ENCODE measurements at regions not wholly inside any gene's neighbourhood (a gene's known extent, or its start where the extent isn't known, plus 50 kb on each side); places are given as distances from the start of the nearest gene placed in this dataset.
A peak's percentile ranks its signal among the peaks of the same experiment; 100 is the strongest.
"Not testable (repeated sequence)": the region's sequence is repeated elsewhere in the genome, so short reads cannot be mapped to it uniquely, and the experiment has no call there.

DNA sequence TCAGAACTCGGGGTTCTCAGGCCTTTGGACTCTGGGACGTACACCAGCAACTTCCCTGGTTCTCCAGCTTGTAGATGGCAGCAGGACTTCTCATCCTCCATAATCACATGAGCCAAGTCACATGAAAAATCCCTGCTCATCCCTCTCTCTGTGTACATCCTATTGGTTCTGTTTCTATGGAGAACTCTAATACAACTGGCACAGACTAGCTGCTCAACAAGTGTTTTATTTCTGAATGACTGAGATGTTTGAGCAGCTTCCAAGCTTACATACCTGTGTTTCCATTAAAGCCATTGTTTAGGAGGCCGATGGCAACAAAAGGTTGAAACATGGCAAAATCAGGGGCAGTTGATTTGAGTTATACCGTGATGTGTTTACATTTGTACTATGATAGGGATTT is 122.2 kb upstream of the FAM20C start:
- H3K27me3 ChIP-seq; H3K36me3 ChIP-seq; H3K4me3 ChIP-seq; ATAC-seq; H3K27ac ChIP-seq; H3K9me3 ChIP-seq; DNase-seq; H3K4me1 ChIP-seq; intact Hi-C loops (cut with DNase I; ENCODE audit: low total_unique reads); in situ Hi-C loops (cut with MboI; ENCODE audit: low sequenced_read_pairs in 4 of 4): not testable (repeated sequence)

DNA sequence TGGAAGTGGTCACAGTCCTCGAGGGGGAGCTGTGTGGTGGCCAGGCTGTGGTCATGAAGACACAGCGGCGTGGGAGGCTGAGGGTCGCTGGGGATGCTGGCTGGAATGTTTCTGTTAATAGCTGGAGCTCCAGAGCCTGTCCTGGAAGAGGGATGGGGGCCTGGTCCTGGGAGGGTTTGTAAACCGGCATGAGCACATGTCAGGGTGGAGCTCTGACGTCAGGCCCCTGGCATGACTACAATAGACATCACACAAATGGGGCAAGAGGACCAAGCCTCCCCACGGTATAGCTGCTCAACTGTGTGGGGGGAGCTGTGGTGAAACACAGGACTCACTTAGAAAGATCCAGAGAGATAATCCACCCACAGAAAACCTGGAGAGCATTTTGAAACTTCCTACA is 121.4 kb upstream of the FAM20C start:
- H3K36me3 ChIP-seq; H3K9me3 ChIP-seq; intact Hi-C loops (cut with DNase I; ENCODE audit: low total_unique reads); H3K4me3 ChIP-seq; H3K27ac ChIP-seq; in situ Hi-C loops (cut with MboI; ENCODE audit: low sequenced_read_pairs in 4 of 4); H3K4me1 ChIP-seq; H3K27me3 ChIP-seq: not testable (repeated sequence)
- peak; percentile 29 to 59 for DNase-seq
- peak; percentile 46 to 56 for ATAC-seq

DNA sequence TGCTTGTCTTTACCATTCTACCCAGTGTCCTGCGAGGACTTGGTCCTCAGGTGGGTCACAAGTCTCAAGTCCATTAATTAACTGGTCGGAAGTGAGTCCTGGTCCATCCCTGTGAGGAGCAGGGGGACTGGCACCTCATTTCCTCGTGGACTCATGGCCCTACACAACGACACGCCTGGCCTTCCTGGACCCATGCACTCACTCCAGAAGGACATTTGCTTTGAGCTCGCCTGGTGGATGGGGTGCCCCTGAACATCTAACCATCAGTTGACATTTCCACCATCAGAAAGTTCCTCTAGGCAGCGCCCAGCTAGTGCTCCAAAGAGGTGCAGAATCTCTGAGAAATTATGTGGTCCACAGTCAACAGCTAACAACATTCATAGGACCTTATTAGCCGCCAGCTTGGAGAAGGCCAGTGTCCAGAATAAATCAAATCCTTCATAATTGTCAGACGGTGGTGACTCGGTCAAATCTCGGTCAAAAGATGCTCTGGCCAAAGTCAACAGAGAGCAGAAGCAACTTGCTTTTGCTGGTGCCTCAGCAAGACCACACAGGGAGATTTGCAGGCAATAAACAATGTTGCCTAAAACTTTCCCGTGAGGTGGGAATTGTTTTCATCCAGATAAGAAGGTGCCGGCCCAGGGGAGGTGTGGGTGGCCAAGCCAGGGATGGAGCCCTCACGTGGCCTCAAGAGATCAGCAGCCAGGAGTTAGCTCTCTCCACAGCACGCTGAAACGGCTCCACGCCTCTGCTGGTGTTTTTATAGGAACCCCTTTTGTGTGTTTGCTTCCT is 119.9 kb upstream of the FAM20C start:
- H3K27me3 ChIP-seq; intact Hi-C loops (cut with DNase I; ENCODE audit: low total_unique reads); ATAC-seq; in situ Hi-C loops (cut with MboI; ENCODE audit: low sequenced_read_pairs in 4 of 4); H3K9me3 ChIP-seq; H3K4me1 ChIP-seq; DNase-seq; H3K4me3 ChIP-seq; H3K36me3 ChIP-seq; H3K27ac ChIP-seq: not testable (repeated sequence)

- ATAC-seq; DNase-seq; H3K27ac ChIP-seq; intact Hi-C loops (cut with DNase I; ENCODE audit: low total_unique reads); H3K36me3 ChIP-seq; H3K4me3 ChIP-seq; H3K9me3 ChIP-seq; H3K4me1 ChIP-seq; H3K27me3 ChIP-seq; in situ Hi-C loops (cut with MboI; ENCODE audit: low sequenced_read_pairs in 4 of 4): not testable (repeated sequence)
Observed at GRCh38 chr7:73058-73331, 119.4 kb upstream of the FAM20C start.

- H3K27ac ChIP-seq; intact Hi-C loops (cut with DNase I; ENCODE audit: low total_unique reads); DNase-seq; H3K27me3 ChIP-seq; ATAC-seq; H3K36me3 ChIP-seq; H3K4me3 ChIP-seq; H3K4me1 ChIP-seq; H3K9me3 ChIP-seq; in situ Hi-C loops (cut with MboI; ENCODE audit: low sequenced_read_pairs in 4 of 4): not testable (repeated sequence)
Observed at GRCh38 chr7:74008-74540, 118.3 kb upstream of the FAM20C start.

DNA sequence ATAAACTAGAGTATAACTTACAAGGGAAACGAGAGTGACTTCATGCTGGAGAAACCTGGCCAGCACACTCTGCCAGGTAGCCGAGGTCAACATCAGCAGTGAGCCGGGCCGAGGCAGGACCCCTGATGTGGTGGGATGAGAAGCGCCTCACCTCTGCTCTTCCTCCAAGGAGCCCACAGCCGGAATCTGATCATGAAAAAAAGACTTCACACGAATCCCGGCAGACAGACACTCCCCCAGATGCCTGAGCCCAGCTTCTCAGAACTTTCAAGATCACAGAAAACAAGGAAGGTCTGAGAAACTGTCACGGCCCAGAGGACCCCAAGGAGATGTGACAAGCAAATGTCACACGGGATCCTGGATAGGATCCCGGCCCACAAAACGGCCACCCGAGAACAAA is 116.9 kb upstream of the FAM20C start:
- H3K27me3 ChIP-seq; in situ Hi-C loops (cut with MboI; ENCODE audit: low sequenced_read_pairs in 4 of 4); H3K9me3 ChIP-seq; H3K4me3 ChIP-seq; H3K4me1 ChIP-seq; ATAC-seq; H3K27ac ChIP-seq; H3K36me3 ChIP-seq; DNase-seq; intact Hi-C loops (cut with DNase I; ENCODE audit: low total_unique reads): not testable (repeated sequence)

DNA sequence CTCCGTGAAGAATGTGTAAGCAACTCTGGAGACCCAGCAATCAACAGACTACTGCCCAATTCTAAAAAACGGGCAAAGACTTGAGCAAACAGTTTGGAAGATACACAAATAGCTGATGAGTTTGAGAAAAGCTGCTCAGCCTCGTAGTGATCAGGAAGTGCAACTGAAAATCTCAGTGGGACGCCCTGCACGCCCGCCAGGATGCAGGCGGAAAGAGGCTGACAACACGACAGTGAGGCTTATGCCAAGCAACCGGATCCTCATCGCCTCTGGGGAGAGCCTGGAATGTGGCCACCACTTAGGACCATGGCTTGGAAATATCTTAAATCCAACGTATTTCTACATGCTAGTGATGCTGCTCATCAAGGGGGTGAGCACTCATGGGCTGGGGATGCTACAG is 116.2 kb upstream of the FAM20C start:
- H3K27ac ChIP-seq; H3K9me3 ChIP-seq; H3K4me1 ChIP-seq; DNase-seq; in situ Hi-C loops (cut with MboI; ENCODE audit: low sequenced_read_pairs in 4 of 4); H3K4me3 ChIP-seq; H3K27me3 ChIP-seq; intact Hi-C loops (cut with DNase I; ENCODE audit: low total_unique reads); H3K36me3 ChIP-seq; ATAC-seq: not testable (repeated sequence)

DNA sequence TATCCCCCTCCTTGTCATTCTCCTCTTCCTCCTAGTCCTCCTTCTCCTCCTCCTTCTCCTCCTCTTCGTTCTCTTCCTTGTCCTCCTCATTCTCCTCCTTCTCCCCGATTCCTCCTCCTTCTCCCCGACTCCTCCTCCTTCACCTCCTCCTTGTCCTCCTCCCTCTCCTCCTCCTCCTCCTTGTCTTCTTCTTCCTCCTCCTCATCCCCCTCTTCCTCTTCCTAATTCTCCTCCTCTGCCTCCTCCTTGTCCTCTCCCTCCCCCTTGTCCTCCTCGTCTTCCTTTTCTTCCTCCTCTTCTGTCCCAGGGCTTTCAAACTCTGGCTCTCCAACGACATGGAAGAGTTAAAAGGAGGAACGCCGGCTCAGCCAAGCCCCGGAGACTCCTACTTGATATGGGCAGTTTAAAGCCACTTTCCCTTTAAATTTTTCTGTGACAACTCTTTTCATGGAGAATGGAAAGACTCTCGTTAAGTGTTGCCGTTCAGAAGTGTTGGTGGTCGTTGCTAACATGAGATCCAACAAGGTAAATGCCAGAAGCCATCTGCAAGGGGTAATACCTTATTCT is 115.5 kb upstream of the FAM20C start:
- in situ Hi-C loops (cut with MboI; ENCODE audit: low sequenced_read_pairs in 4 of 4); DNase-seq; H3K36me3 ChIP-seq; H3K27ac ChIP-seq; H3K4me3 ChIP-seq; intact Hi-C loops (cut with DNase I; ENCODE audit: low total_unique reads); H3K4me1 ChIP-seq; H3K9me3 ChIP-seq; H3K27me3 ChIP-seq; ATAC-seq: not testable (repeated sequence)

DNA sequence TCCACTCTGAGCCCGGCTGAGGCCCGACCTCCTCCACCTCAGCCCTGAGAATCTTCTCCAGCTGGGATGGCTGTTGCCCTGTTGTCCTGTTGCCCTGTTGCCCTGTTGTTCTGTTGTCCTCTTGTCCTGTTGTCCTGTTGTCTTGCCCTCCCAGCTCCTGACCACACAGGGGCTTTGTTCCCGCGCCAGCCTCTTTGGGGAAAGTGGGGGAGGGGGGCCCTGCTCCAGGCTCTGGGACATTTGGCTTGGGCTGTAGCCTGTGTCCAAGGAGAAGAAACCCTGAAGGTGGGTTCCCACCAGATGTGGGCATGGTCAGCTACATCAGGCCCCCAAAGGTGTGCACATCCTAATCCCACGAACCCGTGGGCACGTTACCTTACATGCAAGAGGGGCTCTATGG is 113.5 kb upstream of the FAM20C start:
- in situ Hi-C loops (cut with MboI; ENCODE audit: low sequenced_read_pairs in 4 of 4) = not testable (repeated sequence)

GRCh38 chr7:79400-80055 is 112.8 kb upstream of the FAM20C start:
- ATAC-seq; H3K4me1 ChIP-seq; H3K4me3 ChIP-seq; in situ Hi-C loops (cut with MboI; ENCODE audit: low sequenced_read_pairs in 4 of 4); H3K36me3 ChIP-seq; H3K27ac ChIP-seq; H3K9me3 ChIP-seq; DNase-seq; H3K27me3 ChIP-seq; intact Hi-C loops (cut with DNase I; ENCODE audit: low total_unique reads): not testable (repeated sequence)

More for the DNA sequence above, 113.5 kb upstream of the FAM20C start:
- H3K4me3 ChIP-seq; H3K4me1 ChIP-seq; ATAC-seq; intact Hi-C loops (cut with DNase I; ENCODE audit: low total_unique reads); H3K9me3 ChIP-seq; H3K27me3 ChIP-seq; H3K27ac ChIP-seq; DNase-seq; H3K36me3 ChIP-seq: not testable (repeated sequence)

All from gastrocnemius medialis (tissue), 4 donors.